GM06990 (cell line): ENCODE measurements at regions not wholly inside any gene's neighbourhood (a gene's known extent, or its start where the extent isn't known, plus 50 kb on each side); places are given as distances from the start of the nearest gene placed in this dataset.

Experiments
- DNase-seq: peaks from one replicate; pipeline ENCODE4 v3.0.0-alpha.2; 2011; ENCODE audit not compliant: insufficient read length; ENCODE audit errors: extremely low read depth
- H3K27me3 ChIP-seq: replicated peaks from 2 replicates; pipeline ENCODE4 v1.6.0; 2011; ENCODE audit warnings: low read length; ENCODE audit not compliant: control insufficient read depth, insufficient read depth
- H3K36me3 ChIP-seq: 2 replicates; pipeline ENCODE4 v1.5.1; 2011; ENCODE audit warnings: low read length; ENCODE audit not compliant: control insufficient read depth, insufficient read depth
- H3K4me3 ChIP-seq: replicated peaks from 2 replicates; pipeline ENCODE4 v1.5.1; 2011; ENCODE audit warnings: low read depth, mild to moderate bottlenecking, control low read depth, low read length
- CTCF ChIP-seq: IDR thresholded peaks from 2 replicates; pipeline ENCODE4 v1.5.1; 2011; ENCODE audit warnings: low read length, control low read depth, mild to moderate bottlenecking, inconsistent platforms; ENCODE audit not compliant: insufficient read depth, poor library complexity, severe bottlenecking

DNA sequence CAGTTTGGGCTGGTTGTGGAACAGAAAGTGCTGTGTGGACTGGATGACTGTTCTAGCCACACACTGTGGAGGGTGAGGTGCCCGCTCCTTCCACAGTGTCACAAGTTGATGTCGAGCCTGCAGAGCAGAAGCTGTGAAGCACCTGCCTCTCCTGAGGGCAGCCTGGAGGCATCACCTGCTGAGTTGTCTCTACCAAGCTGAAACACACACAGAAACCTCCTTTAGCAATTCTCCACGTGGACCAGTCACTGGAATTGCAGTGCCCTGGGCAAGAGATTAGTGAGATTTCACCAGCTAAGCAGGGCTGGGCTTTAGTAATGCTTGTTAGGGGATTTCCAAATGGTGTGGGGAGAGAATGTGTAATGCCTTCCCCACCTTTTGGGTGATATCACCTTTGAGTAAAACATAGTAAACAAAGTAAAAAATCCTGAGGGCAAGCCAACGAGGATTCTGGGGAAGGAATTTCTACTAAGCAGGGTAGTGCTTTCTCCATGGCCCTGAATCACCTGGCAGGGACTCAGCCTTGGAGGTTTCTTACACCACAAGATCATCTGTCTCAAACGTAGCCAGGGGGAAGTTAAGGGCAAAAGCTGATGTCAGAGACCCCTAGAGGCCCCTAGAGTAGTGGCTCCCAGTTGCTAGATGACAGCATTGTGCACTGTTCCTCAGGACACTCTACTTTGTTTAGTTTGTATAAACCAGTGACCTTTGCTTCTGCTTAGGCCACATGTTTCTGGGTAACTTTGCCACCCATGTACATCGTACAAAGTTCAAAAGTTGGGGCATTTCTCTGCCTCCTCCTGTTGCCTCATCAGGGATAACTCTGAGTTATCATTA is 233.1 kb upstream of the IGFBP3 start:
- TF ChIP-seq CTCF: peak; percentile 32
- Histone ChIP-seq H3K4me3 (no peak overlapping the region), H3K36me3 (no peaks in the 10 kb centered on the region), H3K27me3 (no peaks in the 10 kb centered on the region)
- peak; percentile 48 for DNase-seq

GRCh38 chr7:46153583-46153950 is 232.5 kb upstream of the IGFBP3 start:
- Histone ChIP-seq H3K27me3 (no peaks in the 10 kb centered on the region), H3K4me3 (no peak overlapping the region; the same call in 1 of the 2 replicates), H3K36me3 (no peaks in the 10 kb centered on the region)
- peak; percentile 35 for DNase-seq
- no peak for TF ChIP-seq CTCF

DNA sequence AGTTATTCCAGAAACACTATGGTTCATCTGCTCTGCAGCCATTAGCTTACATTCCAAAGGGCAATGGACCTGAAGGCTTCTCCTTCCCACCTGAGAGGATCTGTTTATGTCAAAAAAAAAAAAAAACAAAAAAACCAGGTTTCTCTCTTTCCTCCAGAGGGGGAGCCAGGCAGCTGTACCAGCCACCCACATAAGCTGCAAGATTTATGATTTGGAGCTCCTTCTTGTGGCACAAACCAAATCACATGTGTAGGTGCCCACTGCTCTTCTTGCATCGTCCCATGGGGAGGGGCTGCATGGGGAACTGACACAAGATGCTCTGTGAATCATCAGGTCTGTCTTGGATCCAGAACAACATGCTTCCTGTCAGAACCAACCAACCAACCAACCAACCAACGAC is 231.6 kb upstream of the IGFBP3 start:
- H3K36me3 ChIP-seq: no peaks in the 10 kb centered on the region
- peak; percentile 18 for TF ChIP-seq CTCF
- H3K4me3 ChIP-seq: no peak overlapping the region
- no peak for DNase-seq
- H3K27me3 ChIP-seq: no peaks in the 10 kb centered on the region

DNA sequence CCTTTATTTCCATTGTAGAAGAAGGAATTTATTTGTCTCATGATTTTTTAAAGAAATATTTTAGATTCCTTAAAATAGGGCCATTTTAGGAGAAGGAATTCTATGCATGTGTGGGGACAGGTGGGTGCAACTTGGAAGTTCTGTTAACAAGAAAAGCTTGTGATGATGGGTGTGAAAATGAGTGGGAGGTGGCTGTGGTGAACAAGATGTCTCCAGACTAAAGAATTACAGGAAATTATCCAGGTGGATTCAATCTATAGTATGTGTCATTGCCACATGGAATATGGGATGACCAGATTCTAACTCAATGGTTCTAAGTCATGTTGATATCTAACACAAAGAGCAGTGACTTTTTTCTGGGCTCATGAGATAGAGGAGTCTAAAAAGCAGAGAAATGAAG is 229.6 kb upstream of the IGFBP3 start:
- Histone ChIP-seq H3K27me3 (no peaks in the 10 kb centered on the region), H3K36me3 (no peaks in the 10 kb centered on the region), H3K4me3 (no peak overlapping the region)
- DNase-seq: no peak
- no peak for TF ChIP-seq CTCF

GRCh38 chr7:46150202-46150601 is 229.1 kb upstream of the IGFBP3 start:
- H3K36me3 ChIP-seq: no peaks in the 10 kb centered on the region
- TF ChIP-seq CTCF: no peak
- DNase-seq: no peak
- no peak overlapping the region for H3K4me3 ChIP-seq
- H3K27me3 ChIP-seq: no peaks in the 10 kb centered on the region
